Activated B cell treated with CpG ODN at 0.5 μM for 24 hours (primary cell): ENCODE measurements at regions not wholly inside any gene's neighbourhood (a gene's known extent, or its start where the extent isn't known, plus 50 kb on each side); places are given as distances from the start of the nearest gene placed in this dataset.

ENCODE experiments used
- ATAC-seq: fragments of 200-7000 bp; cut with Tn5 transposase; one replicate; pipeline ENCODE4 v1.10.0; 2021; ENCODE audit warnings: low read depth, mild to moderate bottlenecking, moderate library complexity
- CTCF ChIA-PET: fragments of 350-600 bp; sonication (Branson Sonifier 250); formaldehyde crosslinking; loops from one replicate; lab custom pipeline; 2021; ENCODE audit warnings: antibody characterized with exemption; lab: Charles Lee
- POLR2A ChIA-PET: fragments of 350-600 bp; sonication (Branson Sonifier 250); formaldehyde crosslinking; loops from one replicate; lab custom pipeline; 2021; ENCODE audit warnings: antibody characterized with exemption; lab: Charles Lee
- DNase-seq: peaks from one replicate; pipeline ENCODE4 v3.0.0; 2022
- H3K27ac Mint-ChIP-seq: one replicate; pipeline ENCODE4 v1.8.0; 2020; ENCODE audit warnings: mixed read lengths
- H3K27me3 Mint-ChIP-seq: one replicate; pipeline ENCODE4 v1.8.0; 2021; ENCODE audit warnings: mixed read lengths
- H3K36me3 Mint-ChIP-seq: one replicate; pipeline ENCODE4 v1.8.0; 2021; ENCODE audit warnings: low read depth, mixed read lengths
- H3K4me1 Mint-ChIP-seq: one replicate; pipeline ENCODE4 v1.8.0; 2021; ENCODE audit warnings: mixed read lengths
- H3K4me3 Mint-ChIP-seq: one replicate; pipeline ENCODE4 v1.8.0; 2020; ENCODE audit warnings: mild to moderate bottlenecking, mixed read lengths
- H3K9me3 Mint-ChIP-seq: one replicate; pipeline ENCODE4 v1.8.0; 2020; ENCODE audit warnings: mixed read lengths
- intact Hi-C: fragments of 100-400 bp; cut with micrococcal nuclease; formaldehyde crosslinking; loops from one replicate; pipeline ENCODE4 v1.15.1; 2024
- TF ChIP-seq, protein P1 (sequence below): fragments of 200-600 bp; IDR thresholded peaks from one replicate; pipeline ENCODE4 v1.8.0; 2022; ENCODE audit warnings: antibody characterized with exemption, mild to moderate bottlenecking

DNA sequence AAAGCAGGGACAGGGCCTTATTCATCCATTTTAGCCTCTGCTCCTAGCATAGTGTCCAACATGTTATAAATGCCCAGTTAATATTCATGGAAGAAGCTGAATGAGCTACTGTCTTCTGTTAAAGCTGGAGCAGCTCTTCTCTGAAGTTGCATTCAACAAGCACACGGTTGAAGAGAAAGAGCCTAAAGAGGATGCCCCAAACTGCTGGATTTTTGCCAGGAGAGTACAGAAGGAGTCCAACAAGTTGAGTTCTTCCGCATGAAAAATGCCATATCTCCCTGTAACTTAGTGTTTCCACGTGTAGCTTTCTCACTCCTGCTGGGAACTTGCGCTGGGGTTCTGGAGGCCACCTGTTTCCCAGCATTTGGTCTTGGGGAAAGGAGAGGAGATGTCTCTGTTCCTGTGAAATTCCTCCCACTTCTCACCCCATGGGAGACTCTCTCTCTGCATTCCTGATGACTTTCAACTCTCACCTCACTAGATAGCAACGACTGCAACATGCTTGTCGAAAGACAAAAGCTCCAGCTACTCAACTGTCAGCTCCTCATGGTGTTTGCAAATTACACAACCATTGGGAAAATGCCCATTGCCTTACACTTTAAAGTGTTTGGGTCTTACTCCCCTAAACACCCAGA, 122.8 kb downstream of the KIF4B start:
- H3K4me1 Mint-ChIP-seq, result no peaks in the 10 kb centered on the region
- intact Hi-C loops, result no loop called here
- H3K27ac Mint-ChIP-seq, result no peak overlapping the region
- H3K4me3 Mint-ChIP-seq, result no peak overlapping the region
- TF ChIP-seq, protein P1, sequence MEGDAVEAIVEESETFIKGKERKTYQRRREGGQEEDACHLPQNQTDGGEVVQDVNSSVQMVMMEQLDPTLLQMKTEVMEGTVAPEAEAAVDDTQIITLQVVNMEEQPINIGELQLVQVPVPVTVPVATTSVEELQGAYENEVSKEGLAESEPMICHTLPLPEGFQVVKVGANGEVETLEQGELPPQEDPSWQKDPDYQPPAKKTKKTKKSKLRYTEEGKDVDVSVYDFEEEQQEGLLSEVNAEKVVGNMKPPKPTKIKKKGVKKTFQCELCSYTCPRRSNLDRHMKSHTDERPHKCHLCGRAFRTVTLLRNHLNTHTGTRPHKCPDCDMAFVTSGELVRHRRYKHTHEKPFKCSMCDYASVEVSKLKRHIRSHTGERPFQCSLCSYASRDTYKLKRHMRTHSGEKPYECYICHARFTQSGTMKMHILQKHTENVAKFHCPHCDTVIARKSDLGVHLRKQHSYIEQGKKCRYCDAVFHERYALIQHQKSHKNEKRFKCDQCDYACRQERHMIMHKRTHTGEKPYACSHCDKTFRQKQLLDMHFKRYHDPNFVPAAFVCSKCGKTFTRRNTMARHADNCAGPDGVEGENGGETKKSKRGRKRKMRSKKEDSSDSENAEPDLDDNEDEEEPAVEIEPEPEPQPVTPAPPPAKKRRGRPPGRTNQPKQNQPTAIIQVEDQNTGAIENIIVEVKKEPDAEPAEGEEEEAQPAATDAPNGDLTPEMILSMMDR, result no peak
- H3K27me3 Mint-ChIP-seq, result peaks cover 16% of the 10 kb centered on the region
- ChIA-PET CTCF (no interaction called here), POLR2A (no interaction called here)
- H3K9me3 Mint-ChIP-seq, result no peaks in the 10 kb centered on the region
- ATAC-seq (no peak), DNase-seq (no peak)
- H3K36me3 Mint-ChIP-seq, result no peaks in the 10 kb centered on the region

- H3K27ac Mint-ChIP-seq, result no peak overlapping the region
- intact Hi-C loops, result no loop called here
- CTCF ChIA-PET, result no interaction called here
Observed at GRCh38 chr5:155137683-155138082, 124.1 kb downstream of the KIF4B start.

GRCh38 chr5:155140646-155141045, 127.1 kb downstream of the KIF4B start:
- Mint-ChIP-seq H3K27ac (no peak overlapping the region), H3K9me3 (no peaks in the 10 kb centered on the region), H3K4me1 (no peaks in the 10 kb centered on the region), H3K27me3 (peaks cover 11% of the 10 kb centered on the region), H3K36me3 (no peaks in the 10 kb centered on the region), H3K4me3 (no peak overlapping the region)
- no peak for DNase-seq
- ChIA-PET POLR2A (no interaction called here), CTCF (interaction anchor here (3.0 kb wide), 1 partner anchor 1992 kb away, joined by 19 read pairs; no protein-coding TSS in a partner anchor)
- intact Hi-C loops, result loop anchor here (5.0 kb wide), 1 partner anchor 1677 kb away; no protein-coding TSS in a partner anchor
- TF ChIP-seq, protein P1, result no peak
- ATAC-seq, result no peak

More at GRCh38 chr5:155137683-155138082, 124.1 kb downstream of the KIF4B start:
- Mint-ChIP-seq H3K4me3 (no peak overlapping the region), H3K4me1 (no peaks in the 10 kb centered on the region), H3K9me3 (no peaks in the 10 kb centered on the region), H3K36me3 (no peaks in the 10 kb centered on the region), H3K27me3 (peaks cover 10% of the 10 kb centered on the region)
- TF ChIP-seq, protein P1, result no peak
- DNase-seq (no peak), ATAC-seq (no peak)
- POLR2A ChIA-PET, result no interaction called here

DNA sequence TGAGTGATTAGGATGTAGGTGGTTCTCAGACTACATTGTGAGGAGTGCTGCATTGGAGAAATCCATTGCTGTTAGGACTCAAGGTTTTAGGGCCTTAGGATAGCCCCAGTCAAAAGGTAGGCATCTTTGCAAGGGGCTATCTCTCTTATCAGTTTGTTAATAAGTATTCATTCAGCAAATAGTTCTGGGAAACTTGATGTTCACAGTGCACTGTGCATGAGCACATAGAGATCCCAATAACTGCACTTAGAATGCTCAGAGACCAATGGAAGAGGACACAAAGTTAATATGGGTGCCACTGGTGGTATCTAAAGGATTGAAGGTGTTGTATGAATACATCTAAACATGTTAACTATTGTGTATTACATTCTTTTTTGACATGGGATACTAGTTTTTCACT, 131.4 kb downstream of the KIF4B start:
- intact Hi-C loops, result loop anchor here (5.0 kb wide), 1 partner anchor 1672 kb away; no protein-coding TSS in a partner anchor
- ATAC-seq (no peak), DNase-seq (no peak)
- H3K36me3 Mint-ChIP-seq, result no peaks in the 10 kb centered on the region
- ChIA-PET POLR2A (no interaction called here), CTCF (no interaction called here)
- H3K27me3 Mint-ChIP-seq, result peaks cover 2% of the 10 kb centered on the region
- H3K4me1 Mint-ChIP-seq, result no peaks in the 10 kb centered on the region
- no peak overlapping the region for H3K27ac Mint-ChIP-seq
- no peaks in the 10 kb centered on the region for H3K9me3 Mint-ChIP-seq
- TF ChIP-seq, protein P1, result no peak
- H3K4me3 Mint-ChIP-seq, result no peak overlapping the region

GRCh38 chr5:155147222-155147621, 133.7 kb downstream of the KIF4B start:
- no peak for ATAC-seq
- intact Hi-C loops, result loop anchor here (2.0 kb wide), 1 partner anchor 680 kb away; no protein-coding TSS in a partner anchor
- TF ChIP-seq, protein P1, result no peak
- peaks cover 2% of the 10 kb centered on the region for H3K27me3 Mint-ChIP-seq
- no peak overlapping the region for H3K27ac Mint-ChIP-seq
- ChIA-PET POLR2A (no interaction called here), CTCF (interaction anchor here (1.9 kb wide), 1 partner anchor 1985 kb away, joined by 4 read pairs; no protein-coding TSS in a partner anchor)
- no peaks in the 10 kb centered on the region for H3K4me1 Mint-ChIP-seq
- no peaks in the 10 kb centered on the region for H3K9me3 Mint-ChIP-seq
- H3K36me3 Mint-ChIP-seq, result no peaks in the 10 kb centered on the region
- no peak for DNase-seq
- H3K4me3 Mint-ChIP-seq, result no peak overlapping the region
